Loucy (cell line): ENCODE measurements at regions not wholly inside any gene's neighbourhood (a gene's known extent, or its start where the extent isn't known, plus 50 kb on each side); places are given as distances from the start of the nearest gene placed in this dataset.

Source experiments
- CTCF ChIP-seq: fragments of 200-600 bp; sonication (generic); conservative IDR thresholded peaks from 2 replicates; pipeline ENCODE4 v1.5.1; 2014; ENCODE audit warnings: mild to moderate bottlenecking, antibody characterized with exemption, low read length
- EZH2phosphoT487 ChIP-seq: fragments of 200-600 bp; IDR thresholded peaks from 2 replicates; pipeline ENCODE4 v1.6.1; 2018; ENCODE audit warnings: antibody characterized with exemption, mild to moderate bottlenecking, moderate library complexity, borderline replicate concordance

DNA sequence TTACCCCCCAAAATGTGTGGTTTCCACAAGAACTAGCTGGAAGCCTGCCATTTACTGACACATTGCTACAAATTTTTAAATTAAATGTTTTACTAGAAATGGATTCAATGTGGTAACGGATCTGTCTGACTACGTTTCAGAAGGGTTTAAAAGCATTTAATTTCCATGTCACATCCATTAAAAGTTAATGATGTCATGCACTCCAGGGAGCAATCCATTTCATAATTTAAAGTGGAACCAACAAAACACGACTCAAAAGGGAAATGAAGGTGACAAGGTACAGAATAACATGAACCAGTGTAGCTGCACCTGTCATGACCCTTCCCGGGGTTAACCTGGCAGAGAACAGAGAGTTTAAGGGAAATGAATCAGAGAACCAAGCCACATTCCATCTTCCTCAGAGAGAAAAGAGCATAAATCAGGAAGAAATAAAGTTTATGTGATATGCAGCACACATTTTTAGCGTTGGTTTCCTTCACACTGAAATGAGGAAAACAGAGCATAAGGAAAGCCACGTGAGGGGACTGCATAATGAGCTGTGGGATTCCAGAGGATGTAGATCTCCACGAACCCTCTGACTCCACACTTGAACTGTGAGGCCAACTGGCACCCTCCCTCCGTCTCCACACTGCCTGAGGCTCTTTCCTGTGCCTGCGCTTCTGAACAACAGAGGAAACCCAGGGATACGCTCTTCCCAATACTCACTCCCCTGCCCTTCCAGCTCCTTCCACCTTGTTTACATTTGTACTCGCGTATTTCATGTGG is 170.3 kb upstream of the AHI1 start:
- TF ChIP-seq CTCF, result no peak
- TF ChIP-seq EZH2phosphoT487, result no peak
